Activated CD4-positive, alpha-beta T cell treated with anti-CD3 and anti-CD28 coated beads, Interleukin-2, amount 50 U/mL, for 16 hours (primary cell): ENCODE measurements at regions not wholly inside any gene's neighbourhood (a gene's known extent, or its start where the extent isn't known, plus 50 kb on each side); places are given as distances from the start of the nearest gene placed in this dataset.

Experiments
- DNase-seq: peaks from one replicate; pipeline ENCODE4 v3.0.0-alpha.2; 2020

DNA sequence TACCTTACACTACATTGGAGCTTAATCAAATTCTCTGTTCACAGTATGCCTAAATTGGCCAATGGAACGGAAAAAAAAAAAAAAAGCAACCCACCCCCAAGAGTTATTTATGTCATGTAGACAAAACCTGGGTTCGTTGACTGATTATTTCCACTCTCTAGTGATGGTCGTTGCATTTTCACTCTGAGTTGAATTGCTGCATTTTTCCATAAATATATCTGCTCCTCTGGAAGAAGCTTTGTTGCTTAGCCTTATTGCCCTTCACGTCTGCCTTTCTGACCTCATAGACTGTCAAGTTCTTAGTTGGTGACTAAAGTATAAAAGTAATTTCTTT lies 90.2 kb upstream of the RUNX1 start:
- peak; percentile 20 for DNase-seq

DNA sequence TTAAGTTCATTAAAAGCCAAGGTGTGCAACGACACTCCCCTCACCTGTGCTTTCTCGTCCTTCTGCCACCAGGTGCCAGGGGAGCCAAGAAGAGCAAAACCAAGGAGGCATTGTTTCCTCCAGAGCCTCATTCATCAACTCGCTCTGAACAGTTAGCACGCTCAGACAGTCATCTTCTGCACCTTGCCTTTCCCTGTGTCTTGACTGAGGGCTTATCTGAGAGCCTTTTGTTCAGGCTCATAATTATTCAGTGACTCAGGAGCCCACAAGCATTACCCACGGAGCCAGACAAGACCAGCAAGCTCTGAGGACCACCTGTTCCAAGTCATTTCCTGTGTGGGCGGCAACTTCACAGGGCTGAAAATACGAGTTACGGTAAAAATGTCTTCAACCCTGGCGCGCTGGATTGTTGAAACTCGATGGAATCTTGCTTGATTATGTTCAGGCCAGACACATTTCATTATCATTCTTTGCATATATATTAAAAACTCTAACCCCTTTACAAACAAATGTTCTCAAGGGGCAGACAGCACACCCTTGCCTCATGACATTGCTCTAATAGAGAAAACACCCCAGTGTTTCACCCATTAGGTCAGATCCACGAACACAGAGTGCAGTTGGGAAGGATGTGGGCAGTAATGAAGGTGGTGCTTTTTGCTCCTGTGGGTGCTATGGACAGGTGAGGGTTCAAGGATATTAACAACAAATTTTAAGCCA lies 89.7 kb upstream of the RUNX1 start:
- DNase-seq = peak; percentile 4

DNA sequence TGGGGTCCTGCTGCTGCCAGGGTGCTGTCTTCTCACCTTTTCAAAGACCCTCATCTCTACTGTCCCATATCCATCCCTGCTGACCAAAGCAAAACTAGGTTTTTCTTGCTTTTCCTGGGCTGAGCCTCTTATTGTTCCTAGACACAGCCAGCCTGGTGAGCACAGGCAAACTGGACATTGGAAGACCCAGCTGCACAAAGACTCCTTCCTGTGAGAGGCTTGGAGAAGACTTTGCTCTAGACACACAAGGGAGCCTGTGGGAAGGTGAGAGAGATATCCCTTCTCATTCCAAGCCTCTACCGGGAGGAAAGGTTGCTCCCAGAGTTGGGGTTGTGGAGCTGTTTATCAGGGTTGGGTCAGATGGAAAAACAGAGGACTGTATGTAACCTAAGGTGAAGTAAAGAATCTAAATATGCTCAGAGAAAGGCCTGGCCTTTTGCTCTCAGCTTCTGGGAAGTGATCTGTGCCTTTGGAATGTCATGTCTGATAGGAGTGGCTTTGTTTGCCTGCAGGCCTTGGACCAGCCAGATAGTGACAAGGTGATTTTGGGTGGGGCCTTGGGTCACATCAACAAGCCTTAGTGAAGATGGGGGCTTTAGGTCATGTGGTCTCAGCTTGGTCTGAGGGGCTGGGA lies 87.6 kb upstream of the RUNX1 start:
- no peak for DNase-seq

DNA sequence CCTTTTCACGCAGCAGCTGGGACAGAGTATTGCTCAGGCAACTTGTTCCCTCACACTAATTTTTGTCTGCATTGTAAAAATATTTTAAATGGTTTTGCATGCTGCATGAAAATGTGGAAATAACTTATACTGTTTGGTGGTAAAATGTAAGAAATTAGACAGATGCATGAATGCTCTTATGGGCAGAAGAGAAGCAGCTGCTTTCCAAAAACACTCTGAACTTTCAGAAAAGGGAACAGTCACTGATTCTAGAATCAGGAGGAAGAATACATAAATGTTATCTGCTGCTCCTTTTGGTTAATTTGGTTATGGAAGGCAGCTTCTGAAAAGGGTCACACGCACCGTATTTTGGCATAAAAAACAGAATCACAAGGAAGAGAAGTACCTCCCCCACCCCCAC lies 87.0 kb upstream of the RUNX1 start:
- DNase-seq = no peak

DNA sequence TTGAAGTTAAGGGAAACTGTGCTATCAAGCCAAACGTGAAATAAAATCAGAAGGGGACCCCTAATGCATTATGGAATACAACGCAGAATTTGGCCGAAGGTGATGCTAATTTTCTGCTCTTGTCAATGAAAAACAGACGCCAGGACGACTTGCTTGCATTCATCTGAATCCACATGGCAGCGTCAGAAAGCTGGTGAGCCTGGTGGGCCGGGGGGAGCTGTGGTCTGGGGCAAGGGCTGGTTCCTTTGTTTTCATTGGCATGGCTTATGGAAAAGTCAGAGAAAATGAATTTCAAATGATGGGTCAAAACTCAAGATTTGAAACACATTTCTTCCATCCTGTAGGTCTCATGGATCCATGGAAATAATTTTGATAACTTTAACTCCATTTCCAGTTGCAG lies 86.4 kb upstream of the RUNX1 start:
- no peak for DNase-seq

DNA sequence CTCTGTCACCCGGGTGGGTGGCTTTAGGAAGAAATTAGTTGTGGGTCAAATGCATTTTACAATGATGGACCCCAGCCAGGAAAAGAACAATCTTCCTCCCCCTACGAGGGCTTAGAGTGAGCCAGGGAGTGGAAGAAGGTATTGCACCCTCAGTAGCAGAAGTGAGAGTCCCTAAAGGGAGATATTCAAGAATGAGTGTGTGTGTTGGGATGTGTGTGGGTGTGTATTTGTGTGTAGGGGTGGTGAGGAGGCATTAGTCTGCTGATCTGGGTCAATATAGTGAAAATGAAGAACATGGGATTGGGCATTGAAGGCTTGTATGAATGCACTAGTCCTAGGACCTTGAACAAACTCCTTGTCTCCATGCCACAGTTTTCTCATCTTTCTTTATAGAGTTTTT lies 85.2 kb upstream of the RUNX1 start:
- DNase-seq = no peak

DNA sequence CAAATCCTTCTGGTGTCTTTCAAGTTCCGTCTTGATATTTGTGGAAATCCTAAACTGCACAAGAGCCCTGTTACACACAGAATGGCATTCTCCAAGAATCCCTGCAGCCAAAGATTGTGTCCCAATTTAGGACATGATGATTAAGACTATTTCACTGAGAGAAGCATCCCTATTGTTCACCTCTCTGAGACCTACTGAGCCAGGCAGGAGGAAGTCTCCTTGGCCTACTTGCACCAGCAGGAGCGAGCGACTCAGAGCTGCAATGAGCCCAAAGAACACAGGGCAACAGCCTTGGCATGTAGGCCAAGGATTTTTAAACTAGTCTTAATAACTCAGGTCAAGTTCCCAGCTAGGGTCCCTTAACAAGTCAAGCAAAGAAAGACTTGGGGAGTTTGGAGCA lies 79.4 kb upstream of the RUNX1 start:
- no peak for DNase-seq

DNA sequence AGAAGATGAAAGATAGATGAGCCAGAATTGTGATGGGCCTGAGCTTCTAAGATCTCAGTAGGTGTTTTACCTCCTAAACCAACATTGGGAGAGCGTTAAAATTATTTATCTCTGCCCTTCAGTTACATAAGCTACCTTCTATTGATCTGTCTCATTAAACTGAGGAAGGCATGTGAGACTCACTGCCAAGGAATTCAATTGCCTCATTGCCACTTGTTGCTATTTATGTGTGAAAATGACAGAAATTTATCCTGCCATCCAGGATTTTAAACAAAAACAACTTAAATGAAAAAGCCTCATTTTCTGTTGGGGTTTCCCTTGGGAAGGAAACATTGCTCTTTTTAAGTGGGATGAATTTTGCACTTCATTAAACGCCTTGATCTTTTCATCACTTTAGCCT lies 78.7 kb upstream of the RUNX1 start:
- DNase-seq = no peak

DNA sequence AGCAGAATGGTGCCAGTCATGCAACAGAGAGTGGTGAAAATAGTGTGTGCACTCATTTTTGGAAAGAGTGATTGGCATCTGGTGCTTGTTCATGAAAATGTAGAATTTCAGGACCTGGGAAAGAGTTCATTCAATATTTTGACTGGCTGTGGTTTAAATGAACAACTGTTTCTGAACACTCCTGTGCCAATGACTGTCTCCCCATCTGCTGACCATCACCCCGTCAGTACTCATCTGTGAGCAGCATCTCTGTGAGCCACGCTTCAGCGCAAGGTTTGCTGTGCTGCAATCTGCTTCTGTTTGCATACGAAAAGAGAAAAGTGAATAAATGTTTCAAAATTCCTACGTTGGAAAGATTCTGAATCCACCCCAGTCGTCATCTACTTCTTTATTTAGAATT lies 77.9 kb upstream of the RUNX1 start:
- DNase-seq = no peak

DNA sequence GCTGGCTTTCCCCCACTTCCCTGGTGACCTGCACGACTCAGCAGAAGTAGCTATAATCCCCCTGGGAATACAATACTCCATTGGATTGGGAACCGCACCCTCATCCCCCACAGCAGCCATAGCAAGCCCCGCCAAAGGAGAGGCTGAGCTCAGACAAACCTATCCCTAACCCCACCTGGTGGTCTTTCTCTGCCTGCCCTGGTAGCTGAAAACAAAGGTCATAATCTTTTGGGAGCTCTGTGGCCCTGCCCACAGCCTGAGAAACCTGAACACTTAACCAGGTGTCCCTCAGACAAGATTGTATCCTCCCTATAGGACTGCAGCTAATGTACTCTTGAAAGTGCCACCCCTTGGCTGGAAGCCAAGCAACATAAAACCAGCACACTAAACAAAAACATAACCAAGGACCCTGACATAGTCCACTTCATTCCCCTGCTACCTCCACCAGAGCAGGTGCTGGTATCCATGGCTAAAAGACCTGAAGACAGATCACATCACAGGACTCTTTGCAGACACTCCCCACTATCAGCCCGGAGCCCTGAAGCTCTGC lies 71.6 kb upstream of the RUNX1 start:
- no peak for DNase-seq

DNA sequence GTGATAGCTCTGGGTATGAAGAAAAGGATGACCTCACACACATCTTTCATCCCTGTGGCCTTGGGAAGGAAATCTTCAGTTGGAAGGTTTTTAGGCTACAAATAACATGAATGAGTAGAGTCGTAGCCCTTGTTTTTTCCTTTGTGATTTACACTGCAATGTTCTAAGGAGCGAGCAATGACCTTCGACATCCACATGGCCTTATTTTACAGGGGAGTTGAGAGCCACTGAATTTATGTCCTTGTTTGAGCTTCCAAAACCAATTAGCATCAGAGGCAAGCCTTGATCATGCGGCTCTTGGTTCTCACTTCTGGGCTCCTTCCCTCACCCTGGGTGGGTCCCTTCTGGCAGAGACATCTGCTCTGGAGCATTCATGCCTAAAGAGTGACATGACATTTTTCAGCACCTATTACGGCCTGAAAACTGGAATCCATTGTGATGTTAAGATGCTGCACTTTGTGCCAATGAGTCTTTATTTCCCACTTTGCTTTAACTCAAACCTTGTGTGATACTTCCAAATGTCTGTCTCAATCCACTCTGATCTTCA lies 70.5 kb upstream of the RUNX1 start:
- DNase-seq = no peak

DNA sequence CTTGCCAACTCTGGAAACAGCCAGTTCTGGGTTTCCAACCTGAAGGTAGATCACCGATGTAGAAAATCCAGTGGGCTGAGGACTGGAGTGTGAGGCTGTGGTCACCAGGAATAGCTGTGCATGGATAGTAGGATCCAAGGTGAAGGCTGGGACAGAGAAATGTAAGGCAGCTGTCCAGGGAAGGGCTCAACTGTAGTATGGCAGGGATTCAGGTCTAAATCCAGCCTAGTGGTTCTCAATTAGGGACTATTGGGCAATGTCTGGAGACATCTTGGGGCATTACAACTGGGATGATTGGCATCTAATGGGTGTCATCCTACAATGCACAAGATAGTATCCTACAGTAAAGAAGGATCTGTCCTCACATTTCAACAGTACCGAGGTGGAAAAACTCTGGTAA lies 67.7 kb upstream of the RUNX1 start:
- DNase-seq = no peak

DNA sequence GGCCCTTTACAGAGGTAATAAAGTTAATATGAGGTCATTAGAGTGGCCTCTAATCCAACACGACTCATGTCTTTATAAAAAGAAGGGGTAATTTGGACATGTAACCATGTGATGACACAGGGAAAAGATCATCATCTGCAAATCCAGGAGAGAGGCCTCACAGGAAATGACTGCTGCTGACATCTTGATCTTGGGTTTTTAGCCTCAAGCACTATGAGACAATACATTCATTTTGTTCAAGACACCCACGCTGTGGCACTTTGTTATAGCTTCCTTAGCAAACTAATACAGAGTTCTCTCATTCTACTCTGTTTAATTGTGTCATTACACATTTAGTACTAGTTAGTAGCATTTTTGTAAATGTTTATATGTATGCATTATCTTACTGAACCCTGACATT lies 64.0 kb upstream of the RUNX1 start:
- DNase-seq = no peak

DNA sequence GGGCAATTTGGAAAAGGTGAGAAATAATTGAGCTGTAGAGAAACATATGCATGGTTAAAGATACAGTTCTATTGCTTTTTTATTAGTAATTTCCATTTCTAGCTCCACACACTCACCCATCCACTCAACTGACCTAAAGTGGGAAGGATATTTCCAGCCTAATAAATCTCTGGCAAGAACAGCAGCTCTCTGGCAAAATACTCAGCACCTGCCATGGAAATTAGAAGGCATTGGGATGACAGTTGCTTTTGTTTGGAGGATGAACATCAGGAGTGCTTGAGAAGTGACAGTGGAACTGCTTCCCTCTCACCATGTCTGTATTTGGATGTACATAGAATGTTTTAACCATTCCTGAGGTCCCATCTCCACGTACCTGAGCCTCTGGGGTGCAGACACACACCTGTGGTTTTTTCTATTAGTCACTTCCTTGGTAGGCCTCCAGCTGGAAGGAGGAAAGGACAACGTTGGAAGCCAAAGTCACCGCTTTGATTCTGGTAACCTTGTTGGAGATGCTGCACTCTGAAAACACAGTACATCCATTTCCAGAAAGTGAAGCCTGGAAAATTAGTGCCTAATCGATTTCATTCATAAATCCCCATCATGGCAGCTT lies 62.3 kb upstream of the RUNX1 start:
- DNase-seq = no peak

DNA sequence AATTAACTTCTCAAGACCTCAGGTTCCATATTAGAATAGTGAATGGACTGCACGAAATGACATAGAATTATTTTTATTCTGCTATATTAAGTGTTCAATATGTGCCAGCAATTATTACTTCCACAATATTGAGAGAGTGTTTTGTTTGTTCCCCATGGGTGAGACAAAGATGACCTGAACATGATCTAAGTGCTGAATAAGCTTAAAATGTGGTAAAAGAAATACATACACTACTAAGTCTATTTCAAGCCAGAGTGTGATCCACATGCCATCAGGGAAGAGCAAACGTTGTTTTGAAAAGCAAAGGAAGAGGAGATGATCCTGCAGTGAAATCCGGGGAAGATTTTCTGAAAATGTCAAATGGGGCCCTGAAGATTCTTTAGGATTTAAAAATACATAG lies 59.8 kb upstream of the RUNX1 start:
- no peak for DNase-seq

DNA sequence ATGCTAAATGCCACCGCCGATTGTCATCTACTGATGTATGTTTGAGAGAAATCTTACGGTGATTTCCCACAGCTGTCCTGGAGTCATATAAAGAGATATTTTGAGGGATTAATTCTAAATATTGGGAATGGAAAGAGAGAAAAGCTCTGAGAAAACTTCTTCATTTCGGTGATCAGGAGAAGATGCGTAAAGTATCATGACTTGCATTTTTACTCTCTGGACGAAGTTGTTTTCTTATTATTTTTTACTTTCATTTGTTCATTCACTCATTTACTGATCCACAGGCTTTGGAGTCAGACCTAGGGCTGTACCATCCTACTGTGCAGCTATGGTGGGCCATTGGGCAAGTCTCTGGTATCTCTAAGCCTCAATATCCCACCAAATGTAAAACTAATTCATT lies 58.4 kb upstream of the RUNX1 start:
- no peak for DNase-seq

DNA sequence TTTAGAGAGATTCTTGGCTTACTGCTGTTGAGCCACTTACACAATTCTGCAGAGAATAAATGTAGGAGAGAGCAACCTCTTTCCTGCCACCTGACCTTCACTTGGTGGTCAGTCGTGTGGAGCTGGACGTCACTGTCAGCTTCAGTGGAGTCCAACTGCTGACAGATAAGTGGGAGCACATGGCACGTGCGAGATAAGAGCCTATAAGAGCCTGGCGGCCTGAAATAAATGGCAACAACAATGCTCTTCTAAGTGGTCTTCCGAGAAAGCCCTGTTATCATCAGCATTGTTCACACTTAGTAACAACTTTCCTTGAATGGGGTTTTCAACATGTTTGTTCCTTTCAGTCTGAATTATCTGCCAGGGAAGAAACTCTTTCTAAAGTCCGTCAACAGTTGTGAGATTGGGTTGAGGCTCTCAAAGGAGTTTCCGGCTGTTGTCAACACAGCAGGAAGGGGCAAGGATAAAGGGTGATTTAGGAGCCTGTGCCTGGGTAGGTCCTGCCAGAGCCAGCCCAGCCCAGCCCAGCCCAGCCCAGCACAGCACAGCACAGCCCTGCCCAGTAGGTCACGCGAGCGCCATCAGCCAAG lies 57.2 kb upstream of the RUNX1 start:
- DNase-seq = no peak

DNA sequence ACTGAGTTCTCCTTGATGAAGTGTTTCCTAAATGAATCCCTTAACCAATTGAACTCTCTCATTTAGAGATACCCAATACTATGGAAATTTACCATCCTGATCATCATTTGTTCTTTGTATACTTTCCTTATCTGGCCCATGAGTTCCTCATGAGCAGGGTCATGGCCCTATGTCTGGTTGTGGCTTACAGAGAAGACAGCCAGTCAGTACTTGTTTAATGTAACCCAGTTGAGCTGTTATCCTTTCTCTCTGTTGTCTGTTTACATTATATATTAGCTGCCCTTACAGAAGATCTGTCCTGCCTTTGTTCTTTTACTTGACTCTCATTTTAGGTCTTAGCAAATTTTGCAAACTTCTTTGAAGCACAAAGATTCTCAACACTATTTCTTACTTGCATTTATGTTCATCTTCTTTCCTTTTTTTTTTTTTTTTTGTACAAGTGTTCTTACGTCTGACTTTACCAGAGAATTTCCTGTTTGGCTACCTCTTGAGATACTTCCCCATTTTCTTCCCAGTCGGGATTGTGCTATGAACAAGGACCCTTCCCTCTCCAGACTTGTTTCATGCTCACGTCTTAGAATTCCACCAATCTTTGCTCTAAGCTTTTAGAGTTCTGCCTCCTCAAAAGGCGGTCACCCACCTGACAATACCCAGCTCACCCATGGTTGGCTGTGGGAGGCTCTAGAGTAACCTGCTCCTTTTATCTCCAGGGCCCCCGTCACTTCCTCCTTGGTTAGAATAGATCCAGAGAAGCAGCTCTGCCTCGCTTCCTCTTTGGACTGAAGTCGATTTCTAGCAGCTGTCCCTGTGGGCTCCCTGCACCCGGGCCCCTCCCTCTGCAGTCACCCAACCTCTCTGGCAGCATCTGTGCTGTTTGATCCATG lies 53.6 kb upstream of the RUNX1 start:
- no peak for DNase-seq

DNA sequence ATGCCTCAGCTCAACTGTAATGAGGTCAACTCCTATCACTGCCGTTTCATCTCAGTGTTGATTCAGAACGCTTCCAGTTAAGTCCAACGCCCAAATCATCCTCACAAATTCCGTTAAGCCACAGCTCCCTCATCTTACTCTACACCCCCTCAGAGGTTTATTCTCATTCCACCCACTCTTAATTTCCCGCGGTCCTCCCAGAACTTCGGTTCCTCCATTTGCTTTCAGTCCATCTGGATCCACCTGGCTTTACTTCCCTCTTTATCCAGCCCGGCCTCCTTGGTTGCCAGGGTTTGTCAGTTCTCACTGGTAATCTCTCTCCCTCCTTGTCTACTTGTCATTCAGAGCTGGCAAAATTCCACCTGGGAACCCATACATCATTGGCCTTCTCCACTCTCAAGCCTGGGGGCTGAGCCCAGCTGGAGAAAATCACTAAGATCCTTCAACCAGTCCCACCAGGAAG lies 51.3 kb upstream of the RUNX1 start:
- DNase-seq = no peak

DNA sequence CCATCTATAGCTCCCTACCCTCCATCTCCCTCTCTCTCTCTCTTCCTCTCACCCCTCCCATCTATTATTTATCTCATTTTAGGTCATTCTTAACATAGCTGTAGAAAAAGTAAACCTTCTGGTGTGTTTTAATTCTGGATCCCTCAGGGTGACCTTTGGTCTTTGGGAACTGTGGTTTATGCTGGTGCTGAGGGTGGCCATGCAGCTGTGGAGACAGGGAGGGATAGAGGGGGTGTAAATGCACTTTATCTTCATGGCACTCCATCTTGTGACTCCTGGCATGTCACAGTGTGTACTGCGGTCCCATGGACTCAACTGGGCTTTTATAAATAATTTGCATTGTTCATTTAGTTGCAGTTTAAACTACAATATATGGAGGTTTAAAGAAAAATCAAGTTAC lies 50.2 kb upstream of the RUNX1 start:
- DNase-seq = no peak
